Transverse colon (tissue), 4 donors: ENCODE measurements at regions not wholly inside any gene's neighbourhood (a gene's known extent, or its start where the extent isn't known, plus 50 kb on each side); places are given as distances from the start of the nearest gene placed in this dataset.

ENCODE experiments used
- CTCF ChIP-seq, 5 experiments: fragments of 200-600 bp in 3 of 5; fragments of 450-650 bp in 2 of 5; sonication (generic) in 3 of 5; IDR thresholded peaks; 1 replicate in 2 of 5; 2 replicates in 3 of 5; pipeline ENCODE4 v1.5.1; 2016 to 2017; ENCODE audit warnings: antibody characterized with exemption in 5 of 5, inconsistent platforms in 3 of 5, mild to moderate bottlenecking in 2 of 5, moderate library complexity in 1 of 5
- EP300 ChIP-seq: sonication (generic); formaldehyde crosslinking; IDR thresholded peaks from one replicate; pipeline ENCODE4 v1.6.1; 2017; ENCODE audit warnings: antibody characterized with exemption, low read depth
- POLR2A ChIP-seq: fragments of 450-650 bp; IDR thresholded peaks from one replicate; pipeline ENCODE4 v1.6.1; 2016; ENCODE audit warnings: antibody characterized with exemption, mild to moderate bottlenecking, moderate library complexity
- POLR2AphosphoS5 ChIP-seq, 3 donors: sonication (generic); formaldehyde crosslinking; IDR thresholded peaks; one replicate each; pipeline ENCODE4 v1.6.1; 2016; ENCODE audit warnings: antibody characterized with exemption in 3 of 3

GRCh38 chr4:156517546-156517945 lies 454.1 kb downstream of the PDGFC start:
- TF ChIP-seq CTCF (IDR thresholded peaks at IDR 0.05) (no peak), POLR2AphosphoS5 (IDR thresholded peaks at IDR 0.05) (no peak), EP300 (no peak), POLR2A (no peak)
